ENCODE measurements at regions not wholly inside any gene's neighbourhood (a gene's known extent, or its start where the extent isn't known, plus 50 kb on each side); places are given as distances from the start of the nearest gene placed in this dataset.

- peak; percentile 28 for DNase-seq (ENCODE audit: low read depth)
Observed at GRCh38 chr12:104858611-104859543, 99.2 kb downstream of the SLC41A2 start.

GRCh38 chr12:104856531-104856930, 101.6 kb downstream of the SLC41A2 start:
- DNase-seq (ENCODE audit: low read depth): no peak

GRCh38 chr12:104855599-104855998, 102.5 kb downstream of the SLC41A2 start:
- no peak for DNase-seq (ENCODE audit: low read depth)

- no peak for DNase-seq (ENCODE audit: low read depth)
Observed at GRCh38 chr12:104852896-104853295, 105.2 kb downstream of the SLC41A2 start.

- DNase-seq (ENCODE audit: low read depth): no peak
Observed at GRCh38 chr12:104852102-104852501, 106.0 kb downstream of the SLC41A2 start.

- no peak for DNase-seq (ENCODE audit: low read depth)
Observed at GRCh38 chr12:104850781-104851180, 107.3 kb downstream of the SLC41A2 start.

- no peak for DNase-seq (ENCODE audit: low read depth)
Observed at GRCh38 chr12:104846056-104846767, 111.9 kb downstream of the SLC41A2 start.

- DNase-seq (ENCODE audit: low read depth): no peak
Observed at GRCh38 chr12:104844123-104844522, 114.0 kb downstream of the SLC41A2 start.

- DNase-seq (ENCODE audit: low read depth): no peak
Observed at GRCh38 chr12:104840262-104840661, 117.8 kb downstream of the SLC41A2 start.

GRCh38 chr12:104835317-104835716, 122.8 kb downstream of the SLC41A2 start:
- DNase-seq (ENCODE audit: low read depth): no peak

GRCh38 chr12:104834607-104835006, 123.5 kb downstream of the SLC41A2 start:
- no peak for DNase-seq (ENCODE audit: low read depth)

- no peak for DNase-seq (ENCODE audit: low read depth)
Observed at GRCh38 chr12:104833756-104834155, 124.3 kb downstream of the SLC41A2 start.

- DNase-seq (ENCODE audit: low read depth): no peak
Observed at GRCh38 chr12:104828015-104828414, 130.1 kb downstream of the SLC41A2 start.

- DNase-seq (ENCODE audit: low read depth): no peak
Observed at GRCh38 chr12:104827587-104827986, 130.5 kb downstream of the SLC41A2 start.

GRCh38 chr12:104825408-104825807, 132.7 kb downstream of the SLC41A2 start:
- peak; percentile 28 for DNase-seq (ENCODE audit: low read depth)

GRCh38 chr12:104823985-104824461, 134.1 kb downstream of the SLC41A2 start:
- no peak for DNase-seq (ENCODE audit: low read depth)

GRCh38 chr12:104822941-104823340, 135.1 kb downstream of the SLC41A2 start:
- no peak for DNase-seq (ENCODE audit: low read depth)

GRCh38 chr12:104816845-104817503, 141.1 kb downstream of the SLC41A2 start:
- DNase-seq (ENCODE audit: low read depth): no peak

- no peak for DNase-seq (ENCODE audit: low read depth)
Observed at GRCh38 chr12:104815935-104816334, 142.2 kb downstream of the SLC41A2 start.

- no peak for DNase-seq (ENCODE audit: low read depth)
Observed at GRCh38 chr12:104814944-104815343, 143.1 kb downstream of the SLC41A2 start.

Data from RPMI7951 (cell line).